ENCODE measurements at regions not wholly inside any gene's neighbourhood (a gene's known extent, or its start where the extent isn't known, plus 50 kb on each side); places are given as distances from the start of the nearest gene placed in this dataset.

GRCh38 chr20:51917886-51918535 lies 115.7 kb upstream of the SALL4 start:
- DNase-seq = no peak

GRCh38 chr20:51916244-51916643 lies 113.9 kb upstream of the SALL4 start:
- DNase-seq = no peak

GRCh38 chr20:51914758-51915157 lies 112.4 kb upstream of the SALL4 start:
- DNase-seq = no peak

- no peak for DNase-seq
Measured at GRCh38 chr20:51910321-51911050, 108.2 kb upstream of the SALL4 start.

GRCh38 chr20:51906679-51907078 lies 104.4 kb upstream of the SALL4 start:
- no peak for DNase-seq

- no peak for DNase-seq
Measured at GRCh38 chr20:51906049-51906448, 103.7 kb upstream of the SALL4 start.

GRCh38 chr20:51902933-51903332 lies 100.6 kb upstream of the SALL4 start:
- no peak for DNase-seq

- DNase-seq = no peak
Measured at GRCh38 chr20:51900443-51900842, 98.1 kb upstream of the SALL4 start.

GRCh38 chr20:51899674-51900073 lies 97.4 kb upstream of the SALL4 start:
- DNase-seq = no peak

- DNase-seq = no peak
Measured at GRCh38 chr20:51898788-51899187, 96.5 kb upstream of the SALL4 start.

- no peak for DNase-seq
Measured at GRCh38 chr20:51894619-51895018, 92.3 kb upstream of the SALL4 start.

GRCh38 chr20:51894201-51894600 lies 91.9 kb upstream of the SALL4 start:
- no peak for DNase-seq

- no peak for DNase-seq
Measured at GRCh38 chr20:51893723-51894122, 91.4 kb upstream of the SALL4 start.

GRCh38 chr20:51890003-51890402 lies 87.7 kb upstream of the SALL4 start:
- DNase-seq = no peak

GRCh38 chr20:51889466-51889865 lies 87.1 kb upstream of the SALL4 start:
- DNase-seq = no peak

GRCh38 chr20:51888291-51888690 lies 86.0 kb upstream of the SALL4 start:
- no peak for DNase-seq

- DNase-seq = no peak
Measured at GRCh38 chr20:51886891-51887608, 84.7 kb upstream of the SALL4 start.

GRCh38 chr20:51886341-51886740 lies 84.0 kb upstream of the SALL4 start:
- no peak for DNase-seq

GRCh38 chr20:51884561-51884960 lies 82.2 kb upstream of the SALL4 start:
- no peak for DNase-seq

- no peak for DNase-seq
Measured at GRCh38 chr20:51880188-51880587, 77.9 kb upstream of the SALL4 start.

GRCh38 chr20:51876313-51876940 lies 74.1 kb upstream of the SALL4 start:
- no peak for DNase-seq

- DNase-seq = no peak
Measured at GRCh38 chr20:51873652-51874051, 71.3 kb upstream of the SALL4 start.

GRCh38 chr20:51871943-51872342 lies 69.6 kb upstream of the SALL4 start:
- DNase-seq = no peak

- DNase-seq = no peak
Measured at GRCh38 chr20:51869002-51869401, 66.7 kb upstream of the SALL4 start.
